ENCODE measurements at regions not wholly inside any gene's neighbourhood (a gene's known extent, or its start where the extent isn't known, plus 50 kb on each side); places are given as distances from the start of the nearest gene placed in this dataset.

- DNase-seq: no peak
Measured at GRCh38 chr11:119828006-119828405, 99.0 kb upstream of the NECTIN1 start.

DNA sequence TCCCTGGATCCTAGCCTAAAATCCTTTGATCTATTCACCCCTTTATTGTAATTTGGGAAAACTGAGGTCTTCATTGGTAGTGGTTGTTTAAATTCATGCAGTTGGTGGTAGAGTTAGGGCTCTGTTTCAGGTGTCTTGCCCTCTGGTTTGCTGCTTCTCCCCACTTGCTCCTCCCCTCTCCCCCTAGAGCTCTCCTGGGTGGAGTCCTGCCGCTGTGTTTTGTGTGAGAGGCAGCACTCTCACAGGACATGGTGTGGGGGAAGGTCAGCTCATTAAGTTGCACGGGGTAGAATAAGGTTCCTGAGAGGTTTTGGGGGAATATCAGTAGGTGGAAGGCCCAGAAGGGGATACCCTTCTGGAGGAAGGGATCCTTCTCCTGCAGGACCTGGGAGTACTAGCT is 98.1 kb upstream of the NECTIN1 start:
- no peak for DNase-seq

- no peak for DNase-seq
Measured at GRCh38 chr11:119823077-119823476, 94.1 kb upstream of the NECTIN1 start.

GRCh38 chr11:119816660-119817059 is 87.7 kb upstream of the NECTIN1 start:
- no peak for DNase-seq

GRCh38 chr11:119814766-119815165 is 85.8 kb upstream of the NECTIN1 start:
- DNase-seq: no peak

DNA sequence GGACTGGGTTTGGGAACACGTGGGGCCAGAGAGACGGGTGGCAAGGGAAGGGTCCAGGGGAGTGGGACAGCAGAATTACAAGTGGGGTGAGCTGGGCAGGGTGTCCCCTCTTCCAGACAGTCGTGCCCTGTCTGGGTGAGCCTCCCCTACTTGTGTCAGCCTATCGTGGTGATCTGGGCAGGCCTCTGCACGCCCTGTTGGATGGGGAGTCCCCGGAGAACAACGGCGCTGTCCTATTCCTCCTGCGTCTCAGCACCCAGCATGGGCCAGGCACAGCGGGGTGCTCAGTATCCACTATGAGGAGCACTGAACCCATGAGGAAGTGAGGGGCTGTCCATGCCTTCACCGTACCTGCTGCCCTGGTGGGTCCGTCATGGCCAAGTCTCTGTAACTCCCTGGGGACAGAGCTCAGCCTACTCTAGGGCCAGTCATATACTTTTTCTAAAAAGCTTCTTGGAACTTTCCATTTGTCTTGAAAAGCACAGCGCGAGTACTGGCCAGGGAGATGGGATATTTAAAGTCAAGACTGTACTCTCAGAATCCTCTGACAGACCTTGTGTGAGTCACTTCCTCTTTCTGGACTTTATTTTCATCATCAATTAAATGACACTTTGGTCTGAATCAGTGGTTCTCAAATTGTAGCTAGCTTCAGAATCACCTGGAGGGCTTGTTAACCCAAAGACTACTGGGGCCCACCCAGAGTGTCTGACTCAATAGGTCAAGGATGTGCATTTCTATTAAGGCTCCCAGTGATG is 81.7 kb upstream of the NECTIN1 start:
- no peak for DNase-seq

GRCh38 chr11:119809346-119809745 is 80.3 kb upstream of the NECTIN1 start:
- DNase-seq: no peak

GRCh38 chr11:119808407-119809185 is 79.6 kb upstream of the NECTIN1 start:
- DNase-seq: no peak

- DNase-seq: no peak
Measured at GRCh38 chr11:119807841-119808240, 78.8 kb upstream of the NECTIN1 start.

GRCh38 chr11:119807402-119807801 is 78.4 kb upstream of the NECTIN1 start:
- no peak for DNase-seq

GRCh38 chr11:119806064-119806915 is 77.3 kb upstream of the NECTIN1 start:
- DNase-seq: no peak

DNA sequence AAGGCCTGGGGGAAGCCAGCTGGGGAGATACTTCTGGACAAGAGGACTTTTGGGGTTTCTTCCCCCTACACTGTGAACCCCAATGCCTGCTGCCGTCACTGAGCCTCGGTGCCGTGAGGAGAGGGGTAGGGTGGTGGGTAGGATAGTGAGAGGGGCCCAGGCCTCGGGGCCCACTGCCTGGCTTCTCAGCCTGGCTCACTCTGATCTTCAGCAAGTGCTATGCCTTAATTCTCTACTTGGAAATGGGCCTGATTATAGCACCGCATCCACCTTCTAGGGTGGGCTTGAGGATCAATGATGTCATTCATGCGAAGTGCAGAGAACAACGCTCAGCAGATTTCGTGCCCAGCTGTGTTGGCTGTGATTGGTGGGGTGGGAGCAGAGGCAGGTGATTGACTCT is 76.7 kb upstream of the NECTIN1 start:
- no peak for DNase-seq

GRCh38 chr11:119804698-119805097 is 75.7 kb upstream of the NECTIN1 start:
- no peak for DNase-seq

GRCh38 chr11:119803726-119804294 is 74.8 kb upstream of the NECTIN1 start:
- no peak for DNase-seq

- DNase-seq: no peak
Measured at GRCh38 chr11:119803139-119803538, 74.1 kb upstream of the NECTIN1 start.

- DNase-seq: no peak
Measured at GRCh38 chr11:119802670-119803069, 73.7 kb upstream of the NECTIN1 start.

DNA sequence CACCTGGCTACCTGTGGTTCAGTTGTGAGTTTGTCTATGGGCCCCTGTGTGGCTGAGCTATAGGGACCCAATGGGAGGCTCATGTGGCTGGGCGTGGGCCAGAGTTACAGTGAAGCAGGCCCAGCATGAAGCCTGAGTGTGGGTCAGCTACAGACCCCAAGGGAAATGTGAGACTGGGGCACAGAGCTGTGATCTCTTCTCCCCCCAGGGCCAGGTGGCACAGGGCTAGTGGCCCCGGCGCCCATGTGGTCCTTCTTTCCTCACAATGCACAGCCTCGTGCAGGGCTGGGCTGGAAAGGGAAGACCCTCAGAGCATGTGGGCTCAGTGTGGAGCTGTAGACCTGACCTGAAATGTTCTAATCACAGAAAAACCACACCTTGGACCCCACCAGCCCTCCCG is 71.6 kb upstream of the NECTIN1 start:
- no peak for DNase-seq

- DNase-seq: no peak
Measured at GRCh38 chr11:119800171-119800570, 71.2 kb upstream of the NECTIN1 start.

- DNase-seq: no peak
Measured at GRCh38 chr11:119798656-119799055, 69.7 kb upstream of the NECTIN1 start.

GRCh38 chr11:119797736-119798135 is 68.7 kb upstream of the NECTIN1 start:
- DNase-seq: no peak

DNA sequence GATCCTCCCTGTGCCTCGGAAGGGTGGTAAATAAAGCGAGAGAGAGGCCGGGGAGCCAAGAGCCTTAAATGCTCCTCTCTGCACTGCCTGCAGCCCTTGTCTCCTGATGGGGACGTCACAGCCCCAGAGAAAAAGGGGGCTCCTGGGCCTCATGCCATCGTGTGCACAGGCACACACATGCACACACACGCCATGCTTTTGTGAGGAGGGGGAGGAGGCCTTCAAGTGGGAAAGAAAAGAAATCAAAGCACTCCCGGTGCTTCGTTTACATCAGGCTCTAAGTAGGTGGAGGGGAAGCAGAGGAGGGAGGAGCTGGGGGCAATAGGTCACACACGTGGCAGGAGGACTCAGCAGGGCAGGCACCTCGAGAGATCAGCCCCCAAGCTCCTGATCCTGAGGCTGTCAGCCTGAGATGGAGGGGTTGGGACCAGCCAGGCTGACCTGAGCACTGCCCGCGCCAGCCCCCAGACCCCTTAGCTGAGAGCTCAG is 68.2 kb upstream of the NECTIN1 start:
- DNase-seq: no peak
